ENCODE measurements at regions not wholly inside any gene's neighbourhood (a gene's known extent, or its start where the extent isn't known, plus 50 kb on each side); places are given as distances from the start of the nearest gene placed in this dataset.

DNA sequence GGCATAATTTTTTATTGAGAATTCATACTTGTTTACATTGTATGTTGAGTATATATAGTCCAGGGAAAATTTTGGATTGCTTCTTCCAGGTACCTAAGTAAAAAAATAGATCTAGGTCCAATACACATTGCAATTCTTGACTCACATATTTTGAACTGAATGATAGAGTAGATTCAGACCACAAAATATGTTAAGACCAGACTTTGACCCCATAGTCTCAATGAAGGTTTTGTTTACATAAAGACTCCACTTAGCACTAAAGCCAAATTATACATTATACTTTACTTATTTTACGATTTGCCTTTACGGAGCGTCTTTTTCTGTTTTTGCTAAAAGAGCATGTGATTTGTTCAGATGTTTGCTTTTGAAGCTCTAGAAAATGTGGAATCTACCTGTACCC lies 144.1 kb upstream of the PTCHD4 start:
- H3K4me3 ChIP-seq (ENCODE audit: low read depth, low read length) = no peak overlapping the region

DNA sequence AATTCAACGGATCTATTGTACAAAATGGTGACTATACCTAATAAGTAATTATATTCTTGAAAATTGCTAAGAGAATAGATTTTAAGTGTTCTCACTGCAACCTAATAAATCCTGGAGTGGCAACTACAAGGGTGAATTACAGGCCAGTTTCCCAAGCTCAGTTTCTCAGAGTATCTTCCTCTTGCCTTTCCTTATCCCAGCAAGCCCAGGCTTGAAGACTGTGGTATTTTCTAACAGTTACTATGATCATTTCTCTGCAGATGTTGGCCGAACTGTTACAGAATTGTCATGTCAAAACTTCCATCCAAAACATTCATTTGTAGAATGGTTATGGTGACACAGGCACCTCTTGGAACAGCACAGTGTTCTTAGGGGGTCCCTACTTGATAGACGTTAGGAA lies 138.1 kb upstream of the PTCHD4 start:
- Histone ChIP-seq H3K9ac (ENCODE audit: low read depth, low read length) (no peak overlapping the region), H3K4me1 (ENCODE audit: control insufficient read depth, insufficient read depth, low read length) (no peaks in the 10 kb centered on the region), H3K27me3 (ENCODE audit: control insufficient read depth, insufficient read depth, low read length) (no peaks in the 10 kb centered on the region), H3K4me3 (ENCODE audit: low read depth, low read length) (no peak overlapping the region), H3K9me3 (ENCODE audit: control insufficient read depth, insufficient read depth, low read length) (no peaks in the 10 kb centered on the region), H3K36me3 (ENCODE audit: control insufficient read depth, insufficient read depth, low read length) (no peaks in the 10 kb centered on the region)

More for the DNA sequence above, 144.1 kb upstream of the PTCHD4 start:
- Histone ChIP-seq H3K9ac (ENCODE audit: low read depth, low read length) (no peak overlapping the region), H3K27me3 (ENCODE audit: control insufficient read depth, insufficient read depth, low read length) (no peaks in the 10 kb centered on the region), H3K9me3 (ENCODE audit: control insufficient read depth, insufficient read depth, low read length) (no peaks in the 10 kb centered on the region), H3K36me3 (ENCODE audit: control insufficient read depth, insufficient read depth, low read length) (no peaks in the 10 kb centered on the region), H3K4me1 (ENCODE audit: control insufficient read depth, insufficient read depth, low read length) (no peaks in the 10 kb centered on the region)

DNA sequence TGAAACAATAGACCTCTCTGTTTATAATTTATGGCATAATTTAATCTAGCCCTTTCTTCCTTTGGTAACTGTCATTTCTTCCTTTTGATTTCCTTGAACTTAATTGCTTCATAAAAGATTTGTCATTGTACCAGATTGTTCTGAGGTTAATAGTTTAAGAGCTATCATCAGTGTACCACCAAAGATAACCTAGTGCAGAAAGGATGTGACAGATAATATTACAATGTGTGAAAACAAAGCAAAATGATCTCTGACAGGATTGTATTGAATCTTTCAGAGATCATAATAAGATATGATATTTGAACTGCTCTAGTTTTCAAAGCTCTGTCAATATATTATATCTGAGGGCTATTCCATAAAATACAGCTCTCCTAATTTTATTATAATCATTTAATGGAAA lies 132.1 kb upstream of the PTCHD4 start:
- no peaks in the 10 kb centered on the region for H3K27me3 ChIP-seq (ENCODE audit: control insufficient read depth, insufficient read depth, low read length)
- H3K4me3 ChIP-seq (ENCODE audit: low read depth, low read length) = no peak overlapping the region
- no peaks in the 10 kb centered on the region for H3K36me3 ChIP-seq (ENCODE audit: control insufficient read depth, insufficient read depth, low read length)
- H3K4me1 ChIP-seq (ENCODE audit: control insufficient read depth, insufficient read depth, low read length) = no peaks in the 10 kb centered on the region
- H3K9me3 ChIP-seq (ENCODE audit: control insufficient read depth, insufficient read depth, low read length) = no peaks in the 10 kb centered on the region
- no peak overlapping the region for H3K9ac ChIP-seq (ENCODE audit: low read depth, low read length)

DNA sequence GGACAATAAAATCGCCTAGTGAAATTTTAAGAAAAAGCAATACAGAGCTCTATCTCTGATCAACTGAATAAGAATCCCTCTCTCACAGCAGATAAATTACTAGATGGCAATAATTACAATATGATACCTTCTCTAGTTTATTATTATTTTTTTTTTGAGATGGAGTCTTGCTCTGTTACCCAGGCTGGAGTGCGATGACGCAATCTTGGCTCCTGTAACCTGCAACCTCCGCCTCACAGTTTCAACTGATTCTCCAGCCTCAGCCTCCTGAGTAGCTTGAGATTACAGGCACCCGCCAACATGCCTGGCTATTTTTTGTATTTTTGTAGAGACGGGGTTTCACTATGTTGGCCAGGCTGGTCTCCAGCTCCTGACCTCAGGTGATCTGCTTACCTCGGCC lies 129.3 kb upstream of the PTCHD4 start:
- Histone ChIP-seq H3K4me1 (ENCODE audit: control insufficient read depth, insufficient read depth, low read length) (no peaks in the 10 kb centered on the region), H3K9ac (ENCODE audit: low read depth, low read length) (no peak overlapping the region), H3K27me3 (ENCODE audit: control insufficient read depth, insufficient read depth, low read length) (no peaks in the 10 kb centered on the region), H3K9me3 (ENCODE audit: control insufficient read depth, insufficient read depth, low read length) (no peaks in the 10 kb centered on the region), H3K36me3 (ENCODE audit: control insufficient read depth, insufficient read depth, low read length) (no peaks in the 10 kb centered on the region), H3K4me3 (ENCODE audit: low read depth, low read length) (no peak overlapping the region)

DNA sequence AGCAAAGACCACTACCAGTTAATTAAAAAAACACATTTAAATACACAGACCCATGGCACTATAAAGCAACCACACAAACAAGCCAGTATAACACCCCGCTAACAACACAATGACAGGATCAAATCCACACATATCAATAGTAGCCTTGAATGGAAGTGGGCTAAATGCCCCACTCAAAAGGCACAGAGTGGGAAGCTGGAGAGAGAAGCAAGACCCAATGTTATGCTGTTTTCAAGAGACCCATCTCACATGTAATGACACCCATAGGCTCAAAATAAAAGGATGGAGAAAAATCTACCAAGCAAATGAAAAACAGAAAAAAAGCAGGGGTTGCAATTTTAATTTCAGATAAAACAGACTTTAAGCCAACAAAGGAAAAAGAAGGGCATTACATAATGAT lies 125.4 kb upstream of the PTCHD4 start:
- H3K4me1 ChIP-seq (ENCODE audit: control insufficient read depth, insufficient read depth, low read length) = no peaks in the 10 kb centered on the region
- H3K9ac ChIP-seq (ENCODE audit: low read depth, low read length) = no peak overlapping the region
- no peaks in the 10 kb centered on the region for H3K27me3 ChIP-seq (ENCODE audit: control insufficient read depth, insufficient read depth, low read length)
- H3K9me3 ChIP-seq (ENCODE audit: control insufficient read depth, insufficient read depth, low read length) = no peaks in the 10 kb centered on the region
- no peak overlapping the region for H3K4me3 ChIP-seq (ENCODE audit: low read depth, low read length)
- no peaks in the 10 kb centered on the region for H3K36me3 ChIP-seq (ENCODE audit: control insufficient read depth, insufficient read depth, low read length)

DNA sequence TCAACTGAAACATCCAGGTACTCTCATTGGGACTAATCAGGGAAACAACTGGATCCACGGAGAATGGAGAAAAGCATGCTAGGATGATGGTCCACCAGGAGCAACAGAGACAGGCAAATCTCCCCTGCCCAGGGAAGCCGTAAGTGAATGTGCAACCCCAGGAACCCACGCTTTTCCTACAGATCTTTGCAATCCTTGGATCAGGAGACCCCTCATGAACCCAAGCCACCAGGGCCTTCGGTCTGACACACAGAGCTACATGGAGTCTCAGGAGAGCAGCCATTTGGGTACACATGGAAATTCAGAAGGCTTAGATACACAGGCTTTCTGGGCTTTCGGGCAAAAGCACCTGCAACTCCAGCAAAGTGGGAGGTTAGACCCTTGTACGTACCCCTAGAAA lies 122.1 kb upstream of the PTCHD4 start:
- no peaks in the 10 kb centered on the region for H3K4me1 ChIP-seq (ENCODE audit: control insufficient read depth, insufficient read depth, low read length)
- no peak overlapping the region for H3K9ac ChIP-seq (ENCODE audit: low read depth, low read length)
- no peak overlapping the region for H3K4me3 ChIP-seq (ENCODE audit: low read depth, low read length)
- H3K9me3 ChIP-seq (ENCODE audit: control insufficient read depth, insufficient read depth, low read length) = no peaks in the 10 kb centered on the region
- H3K27me3 ChIP-seq (ENCODE audit: control insufficient read depth, insufficient read depth, low read length) = no peaks in the 10 kb centered on the region
- H3K36me3 ChIP-seq (ENCODE audit: control insufficient read depth, insufficient read depth, low read length) = no peaks in the 10 kb centered on the region

DNA sequence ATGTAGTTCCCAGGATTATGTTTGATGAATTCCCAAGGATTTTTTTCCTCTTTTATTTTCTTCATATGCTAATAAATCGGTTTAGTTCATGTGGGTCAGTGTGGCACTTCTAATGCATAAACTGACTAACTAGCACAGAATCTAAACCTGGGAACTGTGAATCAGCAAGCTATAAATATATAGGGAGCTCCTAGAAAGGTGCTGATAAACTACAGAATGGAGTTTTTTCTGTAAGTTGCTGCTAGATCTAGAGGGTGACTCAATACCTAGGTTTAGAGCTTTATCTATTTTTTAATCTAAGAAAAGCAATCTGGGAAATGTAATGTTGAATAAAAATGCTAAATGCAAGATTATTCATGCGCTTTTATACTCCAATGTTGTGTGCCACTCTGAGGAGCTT lies 118.8 kb upstream of the PTCHD4 start:
- H3K9me3 ChIP-seq (ENCODE audit: control insufficient read depth, insufficient read depth, low read length) = no peaks in the 10 kb centered on the region
- no peak overlapping the region for H3K9ac ChIP-seq (ENCODE audit: low read depth, low read length)
- no peaks in the 10 kb centered on the region for H3K27me3 ChIP-seq (ENCODE audit: control insufficient read depth, insufficient read depth, low read length)
- no peak overlapping the region for H3K4me3 ChIP-seq (ENCODE audit: low read depth, low read length)
- no peaks in the 10 kb centered on the region for H3K36me3 ChIP-seq (ENCODE audit: control insufficient read depth, insufficient read depth, low read length)
- no peaks in the 10 kb centered on the region for H3K4me1 ChIP-seq (ENCODE audit: control insufficient read depth, insufficient read depth, low read length)

DNA sequence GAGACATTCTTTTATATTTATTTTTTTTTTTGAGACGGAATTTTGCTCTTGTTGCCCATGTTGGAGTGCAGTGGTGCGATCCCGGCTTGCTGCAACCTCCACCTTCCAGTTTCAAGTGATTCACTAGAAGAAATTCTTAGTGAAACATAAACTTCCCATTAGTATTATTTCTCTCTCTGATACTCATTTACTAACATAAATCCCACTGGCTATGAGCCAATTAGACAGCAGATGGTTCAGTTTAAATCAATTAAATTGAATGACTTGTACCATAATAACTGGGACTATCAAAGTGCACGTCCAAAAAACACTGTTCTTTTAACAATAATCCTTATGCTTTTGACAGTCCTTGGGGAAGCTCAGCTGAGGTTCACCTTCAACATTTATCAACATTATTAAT lies 111.2 kb upstream of the PTCHD4 start:
- Histone ChIP-seq H3K9me3 (ENCODE audit: control insufficient read depth, insufficient read depth, low read length) (no peaks in the 10 kb centered on the region), H3K4me1 (ENCODE audit: control insufficient read depth, insufficient read depth, low read length) (peaks cover 11% of the 10 kb centered on the region), H3K27me3 (ENCODE audit: control insufficient read depth, insufficient read depth, low read length) (no peaks in the 10 kb centered on the region), H3K4me3 (ENCODE audit: low read depth, low read length) (no peak overlapping the region), H3K36me3 (ENCODE audit: control insufficient read depth, insufficient read depth, low read length) (no peaks in the 10 kb centered on the region), H3K9ac (ENCODE audit: low read depth, low read length) (no peak overlapping the region)

DNA sequence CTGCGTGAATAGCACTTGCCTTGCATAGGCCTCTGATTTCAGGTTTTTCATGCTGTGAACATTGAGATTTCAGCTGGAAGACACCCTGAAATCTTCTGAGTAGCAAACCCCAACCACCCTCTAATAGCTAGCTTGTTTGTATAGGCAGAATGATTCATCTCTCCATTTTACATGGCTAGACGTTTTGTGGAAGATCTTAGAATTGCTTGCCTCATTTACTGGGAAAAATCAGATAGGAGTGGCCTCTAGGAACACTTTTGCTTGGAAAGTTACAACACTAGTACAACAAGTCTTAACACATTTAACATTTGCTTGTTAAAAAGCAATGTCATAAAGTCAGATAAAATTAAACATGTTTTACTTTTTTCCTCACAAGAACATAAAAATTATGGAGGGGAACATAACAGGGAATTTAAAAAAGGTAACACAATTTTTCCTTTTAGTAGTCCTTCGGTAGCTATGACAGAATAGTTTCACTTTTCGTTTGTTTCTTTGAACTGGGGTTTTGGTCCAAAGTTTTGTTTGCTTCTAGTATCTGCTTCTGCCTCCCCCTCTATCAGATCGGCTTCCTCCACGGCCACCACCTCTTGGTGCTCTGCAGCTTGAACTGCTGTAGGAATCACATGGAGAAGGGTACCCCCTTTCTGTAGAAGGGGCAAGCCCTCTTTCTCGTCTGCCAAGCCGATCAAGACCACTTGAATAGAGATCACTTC lies 102.2 kb upstream of the PTCHD4 start:
- Histone ChIP-seq H3K9me3 (ENCODE audit: control insufficient read depth, insufficient read depth, low read length) (no peaks in the 10 kb centered on the region), H3K4me1 (ENCODE audit: control insufficient read depth, insufficient read depth, low read length) (no peaks in the 10 kb centered on the region), H3K4me3 (ENCODE audit: low read depth, low read length) (no peak overlapping the region), H3K36me3 (ENCODE audit: control insufficient read depth, insufficient read depth, low read length) (no peaks in the 10 kb centered on the region), H3K9ac (ENCODE audit: low read depth, low read length) (no peak overlapping the region), H3K27me3 (ENCODE audit: control insufficient read depth, insufficient read depth, low read length) (no peaks in the 10 kb centered on the region)

DNA sequence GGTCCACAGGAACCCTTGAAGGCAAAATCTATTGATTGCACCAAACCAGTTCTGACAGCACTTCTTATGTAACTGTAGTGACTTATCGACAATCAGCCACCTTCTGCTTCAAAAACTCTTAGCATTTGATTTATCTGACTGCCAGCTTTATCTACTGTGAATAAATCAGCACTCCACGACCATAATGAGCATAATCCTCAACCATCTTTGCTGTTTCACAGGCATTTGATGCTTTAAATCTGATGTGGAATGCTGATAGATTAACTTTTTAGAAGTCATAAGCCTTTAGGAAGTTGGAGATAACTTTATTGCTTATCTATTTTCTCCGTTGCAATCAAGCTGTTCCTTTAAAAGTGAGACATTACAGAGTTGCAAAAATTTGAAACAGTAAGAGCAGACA lies 101.5 kb upstream of the PTCHD4 start:
- Histone ChIP-seq H3K27me3 (ENCODE audit: control insufficient read depth, insufficient read depth, low read length) (no peaks in the 10 kb centered on the region), H3K36me3 (ENCODE audit: control insufficient read depth, insufficient read depth, low read length) (no peaks in the 10 kb centered on the region), H3K4me1 (ENCODE audit: control insufficient read depth, insufficient read depth, low read length) (no peaks in the 10 kb centered on the region), H3K4me3 (ENCODE audit: low read depth, low read length) (no peak overlapping the region), H3K9ac (ENCODE audit: low read depth, low read length) (no peak overlapping the region), H3K9me3 (ENCODE audit: control insufficient read depth, insufficient read depth, low read length) (no peaks in the 10 kb centered on the region)

DNA sequence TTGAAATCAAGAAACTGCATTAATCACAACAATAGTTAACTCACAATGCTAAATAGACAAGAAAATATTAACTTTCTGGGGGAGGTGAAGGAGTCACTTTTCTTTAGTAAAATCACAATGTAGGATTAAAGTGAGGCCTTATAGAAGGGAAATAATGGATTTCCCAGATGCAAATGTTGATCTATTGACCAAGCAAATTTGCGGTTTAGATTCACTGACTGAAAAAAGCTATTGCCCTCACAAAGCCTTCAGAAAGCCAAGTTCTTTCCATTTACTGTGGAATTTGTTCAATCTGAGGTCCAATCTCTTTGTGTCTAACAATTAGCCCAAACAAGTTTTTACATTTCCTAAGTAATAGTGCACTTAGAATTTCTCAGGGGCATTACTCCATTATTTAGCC lies 95.1 kb upstream of the PTCHD4 start:
- Histone ChIP-seq H3K9me3 (ENCODE audit: control insufficient read depth, insufficient read depth, low read length) (no peaks in the 10 kb centered on the region), H3K9ac (ENCODE audit: low read depth, low read length) (no peak overlapping the region), H3K27me3 (ENCODE audit: control insufficient read depth, insufficient read depth, low read length) (no peaks in the 10 kb centered on the region), H3K4me3 (ENCODE audit: low read depth, low read length) (no peak overlapping the region), H3K36me3 (ENCODE audit: control insufficient read depth, insufficient read depth, low read length) (no peaks in the 10 kb centered on the region), H3K4me1 (ENCODE audit: control insufficient read depth, insufficient read depth, low read length) (peaks cover 9% of the 10 kb centered on the region)

DNA sequence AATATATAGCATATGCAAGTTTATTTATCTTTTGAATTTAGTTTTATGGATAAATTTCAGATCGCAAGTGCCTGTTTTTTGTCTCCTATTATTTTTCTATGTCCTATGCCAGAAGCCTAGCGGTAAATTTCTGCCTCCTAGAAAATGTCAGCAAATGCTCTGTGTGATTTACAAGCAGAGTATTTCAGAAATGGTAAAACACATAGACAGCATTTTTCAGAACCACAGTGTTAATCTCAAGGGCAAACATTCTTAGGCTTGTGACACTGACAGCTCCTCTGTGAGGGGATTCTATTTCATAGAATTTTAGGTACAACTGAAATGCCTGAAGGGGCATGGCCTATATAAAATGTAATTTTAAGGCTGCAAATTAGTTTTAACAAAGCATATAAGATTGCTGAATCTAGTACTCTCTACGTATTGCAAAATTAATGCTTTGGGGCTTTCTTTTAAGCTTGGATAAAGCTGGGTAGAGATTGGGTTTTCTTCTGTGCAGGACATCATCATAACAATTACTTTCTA lies 89.9 kb upstream of the PTCHD4 start:
- Histone ChIP-seq H3K4me3 (ENCODE audit: low read depth, low read length) (no peak overlapping the region), H3K27me3 (ENCODE audit: control insufficient read depth, insufficient read depth, low read length) (no peaks in the 10 kb centered on the region), H3K9me3 (ENCODE audit: control insufficient read depth, insufficient read depth, low read length) (no peaks in the 10 kb centered on the region), H3K9ac (ENCODE audit: low read depth, low read length) (no peak overlapping the region), H3K36me3 (ENCODE audit: control insufficient read depth, insufficient read depth, low read length) (no peaks in the 10 kb centered on the region), H3K4me1 (ENCODE audit: control insufficient read depth, insufficient read depth, low read length) (peaks cover 9% of the 10 kb centered on the region)

Data from iPS-15b (cell line).